ENCODE measurements at regions not wholly inside any gene's neighbourhood (a gene's known extent, or its start where the extent isn't known, plus 50 kb on each side); places are given as distances from the start of the nearest gene placed in this dataset.

DNA sequence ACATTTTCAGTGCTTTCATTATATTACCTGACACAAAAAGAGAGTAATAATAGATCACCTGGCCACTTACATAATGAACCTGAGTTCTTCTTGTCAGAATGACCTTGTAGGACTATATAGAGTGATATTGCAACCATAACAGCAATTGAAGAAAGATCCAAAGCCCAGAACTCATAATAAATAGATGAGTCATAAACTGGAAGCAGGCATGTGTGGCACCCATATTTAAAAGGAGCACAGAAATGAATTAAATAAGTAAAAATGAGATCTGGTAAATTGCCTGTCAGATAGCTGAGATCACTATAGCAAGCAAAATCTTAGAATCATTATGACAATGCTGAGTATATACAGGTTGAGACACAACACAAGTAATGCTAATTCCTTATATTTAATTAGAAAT, 331.8 kb downstream of the AASDHPPT start:
- H3K27me3 ChIP-seq (replicated peaks; ENCODE audit: control insufficient read depth, insufficient read depth, low read length): no peaks in the 10 kb centered on the region
- no peak overlapping the region for H3K4me3 ChIP-seq (replicated peaks; ENCODE audit: low read depth, low read length)
- no peak for DNase-seq (ENCODE audit: extremely low read depth, insufficient read length)
- H3K36me3 ChIP-seq (ENCODE audit: control insufficient read depth, insufficient read depth, low read length): no peaks in the 10 kb centered on the region
- TF ChIP-seq, protein P1, sequence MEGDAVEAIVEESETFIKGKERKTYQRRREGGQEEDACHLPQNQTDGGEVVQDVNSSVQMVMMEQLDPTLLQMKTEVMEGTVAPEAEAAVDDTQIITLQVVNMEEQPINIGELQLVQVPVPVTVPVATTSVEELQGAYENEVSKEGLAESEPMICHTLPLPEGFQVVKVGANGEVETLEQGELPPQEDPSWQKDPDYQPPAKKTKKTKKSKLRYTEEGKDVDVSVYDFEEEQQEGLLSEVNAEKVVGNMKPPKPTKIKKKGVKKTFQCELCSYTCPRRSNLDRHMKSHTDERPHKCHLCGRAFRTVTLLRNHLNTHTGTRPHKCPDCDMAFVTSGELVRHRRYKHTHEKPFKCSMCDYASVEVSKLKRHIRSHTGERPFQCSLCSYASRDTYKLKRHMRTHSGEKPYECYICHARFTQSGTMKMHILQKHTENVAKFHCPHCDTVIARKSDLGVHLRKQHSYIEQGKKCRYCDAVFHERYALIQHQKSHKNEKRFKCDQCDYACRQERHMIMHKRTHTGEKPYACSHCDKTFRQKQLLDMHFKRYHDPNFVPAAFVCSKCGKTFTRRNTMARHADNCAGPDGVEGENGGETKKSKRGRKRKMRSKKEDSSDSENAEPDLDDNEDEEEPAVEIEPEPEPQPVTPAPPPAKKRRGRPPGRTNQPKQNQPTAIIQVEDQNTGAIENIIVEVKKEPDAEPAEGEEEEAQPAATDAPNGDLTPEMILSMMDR (IDR thresholded peaks at IDR 0.05; ENCODE audit: insufficient read depth, low read length, poor library complexity, severe bottlenecking): no peak

DNA sequence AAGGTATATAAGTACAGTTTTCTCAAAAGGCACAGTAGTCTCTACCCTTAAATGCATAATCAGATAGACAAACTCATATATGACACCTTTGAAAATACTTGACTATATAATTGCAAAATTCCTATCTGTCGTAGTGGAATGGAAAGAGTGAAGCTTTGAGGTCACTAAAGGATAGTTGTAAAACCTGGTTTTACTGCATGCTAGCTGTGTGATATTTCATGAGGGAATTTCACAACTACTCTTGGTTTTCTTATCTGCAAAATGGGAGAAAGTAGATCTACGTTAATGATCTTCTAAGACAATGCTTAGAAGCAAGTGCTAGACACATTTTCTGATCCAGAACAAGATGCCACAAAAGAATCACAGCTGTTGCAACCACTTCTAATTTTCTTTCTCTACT, 332.2 kb downstream of the AASDHPPT start:
- no peaks in the 10 kb centered on the region for H3K27me3 ChIP-seq (replicated peaks; ENCODE audit: control insufficient read depth, insufficient read depth, low read length)
- H3K4me3 ChIP-seq (replicated peaks; ENCODE audit: low read depth, low read length): no peak overlapping the region
- TF ChIP-seq, protein P1 (IDR thresholded peaks at IDR 0.05; ENCODE audit: insufficient read depth, low read length, poor library complexity, severe bottlenecking): no peak
- no peaks in the 10 kb centered on the region for H3K36me3 ChIP-seq (ENCODE audit: control insufficient read depth, insufficient read depth, low read length)
- DNase-seq (ENCODE audit: extremely low read depth, insufficient read length): no peak

DNA sequence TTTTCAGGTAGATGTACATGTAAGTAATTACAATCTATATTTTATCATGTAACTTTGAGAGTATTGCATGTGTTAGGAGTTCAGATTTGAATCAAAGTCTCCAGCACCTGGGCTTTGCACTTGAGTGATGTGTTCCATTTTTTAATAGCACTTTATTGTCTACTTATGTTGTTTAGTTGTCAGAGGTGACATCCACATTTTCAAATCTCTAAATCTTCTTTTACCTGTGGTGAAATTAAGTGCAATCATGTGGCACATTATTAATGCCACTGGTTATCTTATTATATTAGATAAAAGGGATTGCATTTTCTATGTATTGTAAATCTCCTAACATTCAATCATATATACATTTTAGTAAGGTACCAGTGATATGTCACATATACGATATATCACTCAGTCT, 333.4 kb downstream of the AASDHPPT start:
- TF ChIP-seq, protein P1 (IDR thresholded peaks at IDR 0.05; ENCODE audit: insufficient read depth, low read length, poor library complexity, severe bottlenecking): no peak
- H3K4me3 ChIP-seq (replicated peaks; ENCODE audit: low read depth, low read length): no peak overlapping the region
- H3K27me3 ChIP-seq (replicated peaks; ENCODE audit: control insufficient read depth, insufficient read depth, low read length): no peaks in the 10 kb centered on the region
- no peaks in the 10 kb centered on the region for H3K36me3 ChIP-seq (ENCODE audit: control insufficient read depth, insufficient read depth, low read length)
- no peak for DNase-seq (ENCODE audit: extremely low read depth, insufficient read length)

DNA sequence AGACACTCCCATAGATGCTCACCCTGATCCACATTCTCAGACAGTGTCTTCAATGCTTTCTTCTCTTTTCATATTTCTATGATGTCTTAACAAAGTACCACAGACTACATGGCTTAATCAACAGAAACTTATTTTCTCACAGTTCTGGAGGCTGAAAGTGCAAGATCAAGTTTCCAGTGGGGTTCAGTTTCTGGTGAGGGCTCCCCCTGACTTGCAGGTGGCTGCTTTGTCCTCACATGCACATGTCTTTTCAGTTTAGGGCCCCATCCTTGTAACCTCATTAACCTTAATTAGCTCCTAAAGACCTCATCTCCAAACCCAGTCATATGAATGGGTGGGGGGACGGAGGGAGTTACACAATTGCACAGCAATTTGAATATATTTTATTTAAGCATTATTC, 335.8 kb downstream of the AASDHPPT start:
- no peak for DNase-seq (ENCODE audit: extremely low read depth, insufficient read length)
- Histone ChIP-seq H3K27me3 (replicated peaks; ENCODE audit: control insufficient read depth, insufficient read depth, low read length) (no peaks in the 10 kb centered on the region), H3K4me3 (replicated peaks; ENCODE audit: low read depth, low read length) (no peak overlapping the region), H3K36me3 (ENCODE audit: control insufficient read depth, insufficient read depth, low read length) (no peaks in the 10 kb centered on the region)
- TF ChIP-seq, protein P1 (IDR thresholded peaks at IDR 0.05; ENCODE audit: insufficient read depth, low read length, poor library complexity, severe bottlenecking): no peak

DNA sequence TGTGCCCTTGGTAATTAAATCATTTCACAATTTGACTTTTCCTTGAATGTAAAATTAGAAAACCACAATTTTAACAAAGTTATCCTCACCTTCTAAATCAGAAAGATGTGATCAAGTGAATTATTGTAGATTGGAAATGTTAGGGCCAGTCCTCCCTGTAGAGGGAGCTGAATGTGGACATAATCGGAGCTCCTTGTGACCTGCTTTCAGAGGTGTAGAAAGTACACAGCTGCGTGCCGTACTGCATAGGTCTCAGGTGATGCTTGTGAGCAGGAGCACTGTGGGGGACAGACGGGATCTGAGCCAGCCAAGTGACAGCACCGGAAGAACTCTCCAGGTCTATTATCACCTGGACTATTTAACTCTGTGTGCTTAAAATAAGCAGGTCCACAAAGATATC, 338.0 kb downstream of the AASDHPPT start:
- Histone ChIP-seq H3K36me3 (ENCODE audit: control insufficient read depth, insufficient read depth, low read length) (no peaks in the 10 kb centered on the region), H3K4me3 (replicated peaks; ENCODE audit: low read depth, low read length) (no peak overlapping the region), H3K27me3 (replicated peaks; ENCODE audit: control insufficient read depth, insufficient read depth, low read length) (no peaks in the 10 kb centered on the region)
- TF ChIP-seq, protein P1 (IDR thresholded peaks at IDR 0.05; ENCODE audit: insufficient read depth, low read length, poor library complexity, severe bottlenecking): no peak
- no peak for DNase-seq (ENCODE audit: extremely low read depth, insufficient read length)

DNA sequence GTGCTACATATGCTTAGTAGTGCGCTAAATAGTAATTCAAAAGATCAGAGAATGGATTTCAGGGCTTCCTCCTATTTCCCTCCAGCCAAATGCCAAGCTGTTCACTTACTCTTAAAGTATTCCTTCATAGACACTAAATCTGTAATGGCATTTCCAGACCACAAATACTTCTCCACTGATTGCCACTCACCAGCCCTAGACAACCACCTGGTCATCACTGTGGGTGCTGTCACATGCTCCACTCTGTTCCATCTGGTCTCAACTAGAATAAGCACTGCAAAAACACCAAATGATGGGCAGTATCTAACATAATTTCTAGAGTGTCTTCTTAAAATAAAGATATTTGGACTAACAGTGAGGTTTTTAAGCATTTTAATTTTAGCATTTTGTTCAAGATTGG, 341.3 kb downstream of the AASDHPPT start:
- DNase-seq (ENCODE audit: extremely low read depth, insufficient read length): no peak
- TF ChIP-seq, protein P1 (IDR thresholded peaks at IDR 0.05; ENCODE audit: insufficient read depth, low read length, poor library complexity, severe bottlenecking): no peak
- Histone ChIP-seq H3K36me3 (ENCODE audit: control insufficient read depth, insufficient read depth, low read length) (no peaks in the 10 kb centered on the region), H3K27me3 (replicated peaks; ENCODE audit: control insufficient read depth, insufficient read depth, low read length) (no peaks in the 10 kb centered on the region), H3K4me3 (replicated peaks; ENCODE audit: low read depth, low read length) (no peak overlapping the region)

Measured in GM06990 (cell line).